Lower leg skin (tissue), 4 donors: ENCODE measurements at regions not wholly inside any gene's neighbourhood (a gene's known extent, or its start where the extent isn't known, plus 50 kb on each side); places are given as distances from the start of the nearest gene placed in this dataset.

ENCODE experiments used
- DNase-seq, 2 donors: peaks; one replicate each; pipeline ENCODE4 v3.0.0-alpha.2; 2019; ENCODE audit warnings: low spot score in 2 of 2
- H3K4me3 ChIP-seq: fragments of 200-600 bp; sonication (generic); 2 replicates; pipeline ENCODE4 v1.5.1; 2017; ENCODE audit warnings: mild to moderate bottlenecking, low read depth; ENCODE audit not compliant: poor library complexity, severe bottlenecking
- POLR2A ChIP-seq, 2 donors: fragments of 450-650 bp; IDR thresholded peaks; one replicate each; pipeline ENCODE4 v1.6.1; 2016 to 2017; ENCODE audit warnings: antibody characterized with exemption in 2 of 2, mild to moderate bottlenecking in 1 of 2, moderate library complexity in 1 of 2
- WGBS, 2 donors: methylation state at CpG; one replicate each; pipeline ENCODE4 v1.1.5; 2018; 5-methylcytosine and 5-hydroxymethylcytosine counted together
- intact Hi-C: fragments of 100-400 bp; cut with DNase I; formaldehyde crosslinking; loops from one replicate; pipeline ENCODE4 v1.15.0; 2023; ENCODE audit warnings: low total_unique reads
- TF ChIP-seq, protein P1 (sequence below), 3 donors: fragments of 450-650 bp; IDR thresholded peaks; one replicate each; pipeline ENCODE4 v1.5.1; 2016; ENCODE audit warnings: antibody characterized with exemption in 3 of 3, mild to moderate bottlenecking in 3 of 3, moderate library complexity in 2 of 3

DNA sequence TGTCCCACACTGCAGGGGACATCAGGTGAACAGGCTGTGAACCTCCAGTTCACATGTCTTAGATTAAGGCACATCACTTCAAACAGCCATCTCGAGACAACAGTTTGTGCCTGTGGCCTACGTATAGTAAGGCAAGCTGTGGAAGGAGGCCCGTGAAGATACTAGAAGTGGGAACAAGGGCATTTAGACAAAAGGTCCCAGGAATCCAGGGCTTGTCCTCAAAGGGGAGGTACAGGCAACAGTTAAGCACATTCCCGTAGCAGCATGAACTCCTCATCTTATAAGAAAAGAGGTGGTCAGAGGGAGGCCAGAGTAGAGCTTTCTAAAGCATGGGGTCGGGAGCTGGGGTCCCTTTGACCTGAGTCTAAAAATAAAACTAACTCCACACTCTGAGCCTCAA lies 122.5 kb upstream of the TRPM3 start:
- DNase-seq, result no peak
- intact Hi-C loops, result loop anchor here (10.0 kb wide), 1 partner anchor 599 kb away; no protein-coding TSS in a partner anchor
- TF ChIP-seq, protein P1, sequence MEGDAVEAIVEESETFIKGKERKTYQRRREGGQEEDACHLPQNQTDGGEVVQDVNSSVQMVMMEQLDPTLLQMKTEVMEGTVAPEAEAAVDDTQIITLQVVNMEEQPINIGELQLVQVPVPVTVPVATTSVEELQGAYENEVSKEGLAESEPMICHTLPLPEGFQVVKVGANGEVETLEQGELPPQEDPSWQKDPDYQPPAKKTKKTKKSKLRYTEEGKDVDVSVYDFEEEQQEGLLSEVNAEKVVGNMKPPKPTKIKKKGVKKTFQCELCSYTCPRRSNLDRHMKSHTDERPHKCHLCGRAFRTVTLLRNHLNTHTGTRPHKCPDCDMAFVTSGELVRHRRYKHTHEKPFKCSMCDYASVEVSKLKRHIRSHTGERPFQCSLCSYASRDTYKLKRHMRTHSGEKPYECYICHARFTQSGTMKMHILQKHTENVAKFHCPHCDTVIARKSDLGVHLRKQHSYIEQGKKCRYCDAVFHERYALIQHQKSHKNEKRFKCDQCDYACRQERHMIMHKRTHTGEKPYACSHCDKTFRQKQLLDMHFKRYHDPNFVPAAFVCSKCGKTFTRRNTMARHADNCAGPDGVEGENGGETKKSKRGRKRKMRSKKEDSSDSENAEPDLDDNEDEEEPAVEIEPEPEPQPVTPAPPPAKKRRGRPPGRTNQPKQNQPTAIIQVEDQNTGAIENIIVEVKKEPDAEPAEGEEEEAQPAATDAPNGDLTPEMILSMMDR (IDR thresholded peaks at IDR 0.05), result no peak
- no peak for TF ChIP-seq POLR2A (IDR thresholded peaks at IDR 0.05)
- WGBS, 2 donors, result 78 to 79% methylated on average over 5 of the region's 5 CpGs
- H3K4me3 ChIP-seq, result no peak overlapping the region

DNA sequence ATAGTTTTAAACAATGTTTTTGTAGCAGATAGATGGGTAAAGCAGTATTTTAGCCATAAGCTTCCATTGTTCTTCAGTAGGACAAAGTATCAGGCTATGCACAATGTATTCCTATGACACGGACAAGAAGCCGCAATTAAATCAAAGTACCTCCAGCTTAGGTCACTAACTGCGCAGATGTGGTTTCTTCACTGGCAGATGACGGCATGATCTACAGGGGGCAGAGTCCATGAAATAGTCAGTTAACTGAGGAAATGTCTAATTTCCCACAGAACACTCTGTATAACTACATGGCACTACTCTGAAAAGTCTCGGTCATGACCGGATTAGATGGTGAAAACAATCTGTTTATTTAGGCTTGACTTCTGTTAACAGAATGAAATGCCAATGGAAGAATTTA lies 120.7 kb upstream of the TRPM3 start:
- no peak for DNase-seq
- H3K4me3 ChIP-seq, result no peak overlapping the region
- intact Hi-C loops, result loop anchor here (10.0 kb wide), 1 partner anchor 597 kb away; no protein-coding TSS in a partner anchor
- 96 to 97% methylated on average over 6 of the region's 6 CpGs for WGBS, 2 donors
- no peak for TF ChIP-seq POLR2A (IDR thresholded peaks at IDR 0.05)
- TF ChIP-seq, protein P1 (IDR thresholded peaks at IDR 0.05), result no peak

DNA sequence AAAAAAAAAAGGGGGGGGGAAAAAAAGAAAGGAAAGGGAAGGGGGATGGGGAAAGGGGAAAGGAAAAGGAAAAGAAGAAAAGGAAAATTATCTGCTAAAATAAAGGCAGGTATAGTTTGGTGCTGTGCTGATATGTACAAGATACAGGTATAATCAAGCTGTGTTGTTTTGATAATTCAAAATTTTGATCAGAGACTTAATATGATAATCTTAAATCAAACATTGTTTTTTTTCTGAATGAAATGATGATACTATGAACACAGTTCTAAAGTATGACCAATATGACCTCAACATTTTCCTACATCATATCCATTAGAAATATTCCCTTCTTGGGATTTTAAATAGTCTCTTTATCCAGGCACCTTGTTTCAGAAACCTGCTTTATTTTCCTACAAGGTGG lies 115.6 kb upstream of the TRPM3 start:
- H3K4me3 ChIP-seq, result no peak overlapping the region
- intact Hi-C loops, result no loop called here
- no peak for TF ChIP-seq POLR2A (IDR thresholded peaks at IDR 0.05)
- TF ChIP-seq, protein P1 (IDR thresholded peaks at IDR 0.05), result no peak
- DNase-seq, result no peak

DNA sequence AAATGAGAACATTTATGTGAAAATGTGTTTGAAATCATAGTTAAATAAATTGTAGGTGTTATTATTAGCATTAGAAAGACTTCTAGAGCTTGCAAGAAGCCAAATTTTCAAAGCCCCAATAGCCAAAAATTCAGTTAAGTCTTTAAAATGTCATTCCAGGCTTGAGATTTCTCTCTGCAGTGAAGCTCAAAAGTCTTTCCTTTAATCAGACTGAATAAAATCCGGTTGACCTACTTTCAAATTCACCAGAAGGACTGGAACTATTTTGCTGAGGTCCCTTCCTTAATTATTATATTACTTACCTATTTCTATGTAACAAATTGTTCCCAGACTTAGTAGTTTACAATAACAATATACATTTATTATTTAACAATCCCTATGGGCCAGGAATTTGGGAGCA lies 112.2 kb upstream of the TRPM3 start:
- no peak for DNase-seq
- 66 to 76% methylated on average over 1 of the region's 1 CpG for WGBS, 2 donors
- TF ChIP-seq, protein P1 (IDR thresholded peaks at IDR 0.05), result no peak
- no peak for TF ChIP-seq POLR2A (IDR thresholded peaks at IDR 0.05)
- intact Hi-C loops, result no loop called here
- no peak overlapping the region for H3K4me3 ChIP-seq

DNA sequence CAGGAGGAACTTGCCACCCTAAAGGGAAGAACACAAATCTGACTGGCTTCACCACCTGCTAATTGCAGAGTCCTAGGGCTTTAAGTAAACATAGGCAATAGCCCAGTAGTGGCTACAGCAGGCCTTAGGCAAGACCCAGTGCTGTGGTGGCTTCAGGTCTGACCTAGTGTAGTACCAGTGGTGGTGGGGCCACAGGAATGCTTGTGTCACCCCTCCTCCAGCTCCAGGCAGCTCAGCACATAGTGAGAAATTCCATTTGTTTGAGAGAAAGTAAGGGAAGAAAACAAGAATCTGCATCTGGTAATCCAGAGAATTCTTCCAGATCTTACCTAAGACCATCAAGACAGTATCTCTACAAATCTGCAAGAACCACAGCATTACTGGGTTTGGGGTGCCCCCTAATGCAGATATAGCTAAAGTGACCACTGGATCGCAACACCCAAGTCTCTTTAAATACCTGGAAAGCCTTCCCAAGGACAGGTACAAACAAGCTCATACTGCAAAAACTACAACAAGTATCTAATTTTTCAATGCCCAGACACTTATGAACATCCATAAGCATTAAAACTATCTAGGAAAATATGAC lies 102.6 kb upstream of the TRPM3 start:
- H3K4me3 ChIP-seq, result no peak overlapping the region
- DNase-seq, result no peak
- intact Hi-C loops, result no loop called here
- 83 to 85% methylated on average over 1 of the region's 1 CpG for WGBS, 2 donors
- TF ChIP-seq POLR2A (IDR thresholded peaks at IDR 0.05), result no peak
- TF ChIP-seq, protein P1 (IDR thresholded peaks at IDR 0.05), result no peak

DNA sequence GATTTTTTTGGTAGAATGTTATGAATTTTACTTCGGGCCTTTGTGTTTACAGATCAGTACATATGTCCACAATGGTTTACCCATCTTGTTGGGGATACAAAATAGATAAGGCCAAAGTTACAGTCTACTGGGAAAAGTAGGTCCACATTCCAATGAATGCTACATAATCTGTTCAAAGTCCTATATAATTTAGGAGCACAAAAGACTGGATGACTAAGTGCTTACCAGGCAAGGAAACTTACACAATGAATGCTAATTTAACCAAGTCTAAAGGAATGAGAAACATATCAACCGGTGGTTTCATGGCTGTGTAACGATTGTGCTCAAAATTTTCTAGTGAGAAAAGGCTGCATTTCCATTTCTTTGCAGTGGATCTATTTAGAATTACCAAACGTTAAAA lies 97.4 kb upstream of the TRPM3 start:
- no peak for TF ChIP-seq POLR2A (IDR thresholded peaks at IDR 0.05)
- no peak for DNase-seq
- no peak overlapping the region for H3K4me3 ChIP-seq
- WGBS, 2 donors, result 71 to 77% methylated on average over 4 of the region's 4 CpGs
- intact Hi-C loops, result no loop called here
